ENCODE measurements at regions not wholly inside any gene's neighbourhood (a gene's known extent, or its start where the extent isn't known, plus 50 kb on each side); places are given as distances from the start of the nearest gene placed in this dataset.

- Histone ChIP-seq H3K9me3 (ENCODE audit: insufficient read depth, low read length, severe bottlenecking) (no peaks in the 10 kb centered on the region), H4K20me1 (ENCODE audit: insufficient read depth, low read length) (no peaks in the 10 kb centered on the region), H2AFZ (ENCODE audit: low read depth, low read length) (no peak overlapping the region), H3K9ac (ENCODE audit: low read depth, low read length) (no peak overlapping the region), H3K27ac (ENCODE audit: low read length) (no peak overlapping the region), H3K36me3 (ENCODE audit: insufficient read depth, low read length) (no peaks in the 10 kb centered on the region), H3K27me3 (ENCODE audit: insufficient read depth, low read length, poor library complexity) (no peaks in the 10 kb centered on the region), H3K79me2 (ENCODE audit: insufficient read depth, low read length) (no peaks in the 10 kb centered on the region), H3K4me1 (ENCODE audit: insufficient read depth, low read length) (no peaks in the 10 kb centered on the region), H3K4me3 (ENCODE audit: low read depth in 1 of 2, low read length in 2 of 2) (no peak overlapping the region), H3K4me2 (ENCODE audit: insufficient read depth, low read length) (no peak overlapping the region)
- ATAC-seq (ENCODE audit: insufficient read depth, low read depth) (no peak), DNase-seq (no peak)
- TF ChIP-seq EZH2 (IDR thresholded peaks at IDR 0.05; ENCODE audit: borderline replicate concordance, low read depth, low read length, severe bottlenecking) (no peak), CTCF (IDR thresholded peaks at IDR 0.05; ENCODE audit: borderline replicate concordance, extremely low read depth, low read length, poor library complexity, severe bottlenecking) (no peak)
These were observed 190.9 kb downstream of the ZNF486 start for GRCh38 chr19:20357921-20358320.

GRCh38 chr19:20351244-20351643, 184.2 kb downstream of the ZNF486 start:
- Histone ChIP-seq H3K27ac (ENCODE audit: low read length) (no peak overlapping the region), H3K4me1 (ENCODE audit: insufficient read depth, low read length) (no peaks in the 10 kb centered on the region), H2AFZ (ENCODE audit: low read depth, low read length) (no peak overlapping the region), H3K9me3 (ENCODE audit: insufficient read depth, low read length, severe bottlenecking) (no peaks in the 10 kb centered on the region), H3K79me2 (ENCODE audit: insufficient read depth, low read length) (no peaks in the 10 kb centered on the region), H3K4me2 (ENCODE audit: insufficient read depth, low read length) (no peak overlapping the region), H4K20me1 (ENCODE audit: insufficient read depth, low read length) (no peaks in the 10 kb centered on the region), H3K9ac (ENCODE audit: low read depth, low read length) (no peak overlapping the region), H3K4me3 (ENCODE audit: low read depth in 1 of 2, low read length in 2 of 2) (no peak overlapping the region), H3K27me3 (ENCODE audit: insufficient read depth, low read length, poor library complexity) (no peaks in the 10 kb centered on the region), H3K36me3 (ENCODE audit: insufficient read depth, low read length) (no peaks in the 10 kb centered on the region)
- ATAC-seq (ENCODE audit: insufficient read depth, low read depth) (no peak), DNase-seq (no peak)
- TF ChIP-seq CTCF (IDR thresholded peaks at IDR 0.05; ENCODE audit: borderline replicate concordance, extremely low read depth, low read length, poor library complexity, severe bottlenecking) (no peak), EZH2 (IDR thresholded peaks at IDR 0.05; ENCODE audit: borderline replicate concordance, low read depth, low read length, severe bottlenecking) (no peak)

GRCh38 chr19:20349206-20349605, 182.2 kb downstream of the ZNF486 start:
- Histone ChIP-seq H3K27me3 (ENCODE audit: insufficient read depth, low read length, poor library complexity) (no peaks in the 10 kb centered on the region), H4K20me1 (ENCODE audit: insufficient read depth, low read length) (no peaks in the 10 kb centered on the region), H3K4me2 (ENCODE audit: insufficient read depth, low read length) (no peak overlapping the region), H3K27ac (ENCODE audit: low read length) (no peak overlapping the region), H3K79me2 (ENCODE audit: insufficient read depth, low read length) (no peaks in the 10 kb centered on the region), H3K36me3 (ENCODE audit: insufficient read depth, low read length) (no peaks in the 10 kb centered on the region), H2AFZ (ENCODE audit: low read depth, low read length) (no peak overlapping the region), H3K4me1 (ENCODE audit: insufficient read depth, low read length) (no peaks in the 10 kb centered on the region), H3K4me3 (ENCODE audit: low read depth in 1 of 2, low read length in 2 of 2) (no peak overlapping the region), H3K9me3 (ENCODE audit: insufficient read depth, low read length, severe bottlenecking) (no peaks in the 10 kb centered on the region), H3K9ac (ENCODE audit: low read depth, low read length) (no peak overlapping the region)
- DNase-seq (no peak), ATAC-seq (ENCODE audit: insufficient read depth, low read depth) (no peak)
- TF ChIP-seq EZH2 (IDR thresholded peaks at IDR 0.05; ENCODE audit: borderline replicate concordance, low read depth, low read length, severe bottlenecking) (no peak), CTCF (IDR thresholded peaks at IDR 0.05; ENCODE audit: borderline replicate concordance, extremely low read depth, low read length, poor library complexity, severe bottlenecking) (no peak)

GRCh38 chr19:20339444-20339843, 172.4 kb downstream of the ZNF486 start:
- DNase-seq: no peak
- H3K4me1 ChIP-seq (ENCODE audit: insufficient read depth, low read length): no peaks in the 10 kb centered on the region
- no peaks in the 10 kb centered on the region for H4K20me1 ChIP-seq (ENCODE audit: insufficient read depth, low read length)
- no peak overlapping the region for H3K9ac ChIP-seq (ENCODE audit: low read depth, low read length)
- no peaks in the 10 kb centered on the region for H3K36me3 ChIP-seq (ENCODE audit: insufficient read depth, low read length)
- no peaks in the 10 kb centered on the region for H3K9me3 ChIP-seq (ENCODE audit: insufficient read depth, low read length, severe bottlenecking)
- H3K79me2 ChIP-seq (ENCODE audit: insufficient read depth, low read length): no peaks in the 10 kb centered on the region
- TF ChIP-seq EZH2 (IDR thresholded peaks at IDR 0.05; ENCODE audit: borderline replicate concordance, low read depth, low read length, severe bottlenecking) (no peak), CTCF (IDR thresholded peaks at IDR 0.05; ENCODE audit: borderline replicate concordance, extremely low read depth, low read length, poor library complexity, severe bottlenecking) (no peak)
- ATAC-seq (ENCODE audit: insufficient read depth, low read depth): no peak
- H2AFZ ChIP-seq (ENCODE audit: low read depth, low read length): no peak overlapping the region
- no peak overlapping the region for H3K4me2 ChIP-seq (ENCODE audit: insufficient read depth, low read length)
- no peaks in the 10 kb centered on the region for H3K27me3 ChIP-seq (ENCODE audit: insufficient read depth, low read length, poor library complexity)
- H3K27ac ChIP-seq (ENCODE audit: low read length): no peak overlapping the region
- no peak overlapping the region for H3K4me3 ChIP-seq (ENCODE audit: low read depth in 1 of 2, low read length in 2 of 2)

Data from DND-41 (cell line).